Heart left ventricle (tissue), 16 donors: ENCODE measurements at regions not wholly inside any gene's neighbourhood (a gene's known extent, or its start where the extent isn't known, plus 50 kb on each side); places are given as distances from the start of the nearest gene placed in this dataset.

ENCODE experiments used
- ATAC-seq, 4 donors: fragments of 200-7000 bp; cut with Tn5 transposase; one replicate each; pipeline ENCODE4 v1.9.1; 2020 to 2022; ENCODE audit warnings: moderate library complexity in 4 of 4, mild to moderate bottlenecking in 3 of 4, moderate number of reproducible peaks in 1 of 4
- DNase-seq, 5 donors: peaks; one replicate each; pipeline ENCODE4 v3.0.0-alpha.2; 2020
- H3K27ac ChIP-seq, 12 donors: fragments of 200-600 bp; sonication (generic) in 4 of 12; one replicate each; pipeline versions ENCODE4 v1.5.0 to v1.8.0; 2016 to 2022; ENCODE audit warnings: mild to moderate bottlenecking in 2 of 12
- H3K27me3 ChIP-seq, 9 donors: fragments of 200-600 bp; sonication (generic) in 2 of 9; one replicate each; pipeline versions ENCODE4 v1.5.1 to v1.8.0; 2016 to 2022; ENCODE audit warnings: mild to moderate bottlenecking in 3 of 9
- H3K36me3 ChIP-seq, 9 donors: fragments of 200-600 bp; sonication (generic) in 2 of 9; one replicate each; pipeline versions ENCODE4 v1.5.0 to v1.8.0; 2018 to 2022; ENCODE audit warnings: mild to moderate bottlenecking in 2 of 9
- H3K4me1 ChIP-seq, 12 donors: fragments of 200-600 bp; sonication (generic) in 4 of 12; one replicate each; pipeline versions ENCODE4 v1.5.0 to v1.8.0; 2016 to 2022; ENCODE audit warnings: mild to moderate bottlenecking in 3 of 12
- H3K4me3 ChIP-seq, 12 donors: fragments of 200-600 bp; sonication (generic) in 4 of 12; one replicate each; pipeline versions ENCODE4 v1.5.0 to v1.8.0; 2017 to 2022; ENCODE audit warnings: mild to moderate bottlenecking in 9 of 12, moderate library complexity in 4 of 12
- H3K9me3 ChIP-seq, 12 donors: fragments of 200-600 bp; sonication (generic) in 4 of 12; one replicate each; pipeline versions ENCODE4 v1.5.0 to v1.8.0; 2016 to 2022; ENCODE audit warnings: mild to moderate bottlenecking in 1 of 12
- CTCF ChIP-seq, 12 donors: fragments of 200-600 bp; sonication (generic) in 4 of 12; IDR thresholded peaks; one replicate each; pipeline versions ENCODE4 v1.5.0 to v1.8.0; 2018 to 2022; ENCODE audit warnings: antibody characterized with exemption in 12 of 12, mild to moderate bottlenecking in 5 of 12
- POLR2A ChIP-seq, 2 donors: fragments of 450-650 bp; IDR thresholded peaks; one replicate each; pipeline ENCODE4 v1.6.1; 2017; ENCODE audit warnings: antibody characterized with exemption in 2 of 2, mild to moderate bottlenecking in 2 of 2, moderate library complexity in 2 of 2
- WGBS, 4 donors: extraction: QIAGEN DNeasy Blood & Tissue Kit in 2 of 4; methylation state at CpG; one replicate each; pipeline versions ENCODE4 v1.1.5 to v1.1.7; 2013 to 2018; 5-methylcytosine and 5-hydroxymethylcytosine counted together
- intact Hi-C, 10 donors: fragments of 100-400 bp; cut with DNase I; formaldehyde crosslinking; loops; one replicate each; pipeline versions ENCODE4 v1.11.1 to v1.14.2; 2022
- donor health status: ischemic (EF 13 %, LVEDD 7.1; RV severe dilation, severe dysfunction).
- donor health status: healthy with polysubstance abuse.
- donor health status: DM: no; HTN: yes; CAD: no.
- donor health status: DM: no; HTN: no; CAD: no.
- donor health status: ischemic (EF 25% LVEDD 6.9; RV normal size, moderate dysfunction).
- donor health status: ischemic (EF 25% LVEDD 5.7; RV mildly dilated, moderate dysfunction).
- donor health status: healthy.
- donor health status: DM: yes; HTN: yes; CAD: no.
- donor health status: ischemic (EF 35%, LVEDD 5.7; RV mildly dilated, moderate dysfunction).
- donor health status: nonischemic (EF 11% LVEDD 7.7; RV severe dilation, severe dysfunction).
- donor health status: DM: yes; HTN: yes; CAD: no.
- donor health status: PGD.
- donor health status: ischemic (EF 29% LVEDD 5.4; RV normal size, mild dysfunction).
- donor health status: nonischemic (EF 23%, LVEDD 6.1; RV moderate dilation, normal function).

DNA sequence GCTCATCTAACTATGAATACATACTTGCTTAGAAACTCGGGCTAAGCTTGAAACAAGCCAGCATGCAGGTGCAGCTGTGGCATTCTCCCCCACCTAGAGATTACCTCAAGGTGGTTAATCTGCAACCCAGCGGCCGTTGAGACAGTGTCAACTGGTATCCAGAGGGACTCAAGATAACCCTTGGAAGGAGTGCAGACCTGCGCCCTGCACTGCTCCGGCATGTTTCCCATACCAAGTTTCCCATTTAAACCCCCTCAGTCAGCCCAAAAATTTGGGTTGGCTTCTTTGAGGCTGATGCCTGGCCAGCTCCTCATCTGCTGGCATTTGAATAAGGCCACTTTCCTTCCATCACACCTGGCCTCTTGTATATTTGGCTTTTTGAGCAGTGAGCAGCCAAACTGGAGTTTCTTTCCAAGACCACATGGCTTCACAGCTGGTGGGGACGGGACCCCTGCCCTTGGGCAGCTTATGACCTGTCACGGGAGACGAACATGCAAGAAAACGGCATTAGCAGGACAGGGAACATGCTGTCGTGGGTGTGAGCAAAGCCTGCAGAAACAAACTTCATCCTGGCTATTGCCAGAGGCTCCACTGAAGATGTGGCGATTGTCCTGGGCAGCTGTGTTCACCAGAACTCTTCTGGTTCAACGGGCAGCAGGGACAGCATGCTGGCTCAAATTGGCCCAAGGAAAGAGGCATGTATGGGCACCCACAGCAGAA, 98.2 kb downstream of the PLXNA1 start:
- peak in 1 of 5 donors; percentile 17 for DNase-seq
- H3K36me3 ChIP-seq = no peaks in the 10 kb centered on the region

GRCh38 chr3:127082066-127082465, 99.2 kb downstream of the PLXNA1 start:
- H3K36me3 ChIP-seq = no peaks in the 10 kb centered on the region
- H3K27ac ChIP-seq = no peak overlapping the region
- H3K9me3 ChIP-seq = no peaks in the 10 kb centered on the region
- WGBS, 4 donors = 87 to 90% (median 88%) methylated on average over 7 of the region's 7 CpGs
- H3K27me3 ChIP-seq = no peaks in the 10 kb centered on the region
- TF ChIP-seq CTCF (IDR thresholded peaks at IDR 0.05) (no peak), POLR2A (IDR thresholded peaks at IDR 0.05) (no peak)
- no peak for DNase-seq
- intact Hi-C loops = no loop called here
- H3K4me3 ChIP-seq = no peak overlapping the region
- ATAC-seq = no peak
- H3K4me1 ChIP-seq = no peaks in the 10 kb centered on the region

More for the DNA sequence above, 98.2 kb downstream of the PLXNA1 start:
- H3K27ac ChIP-seq = no peak overlapping the region
- no peaks in the 10 kb centered on the region for H3K27me3 ChIP-seq
- no peaks in the 10 kb centered on the region for H3K9me3 ChIP-seq
- intact Hi-C loops = no loop called here
- TF ChIP-seq CTCF (IDR thresholded peaks at IDR 0.05) = no peak
- TF ChIP-seq POLR2A (IDR thresholded peaks at IDR 0.05) = no peak
- no peak for ATAC-seq
- H3K4me3 ChIP-seq = no peak overlapping the region
- no peaks in the 10 kb centered on the region for H3K4me1 ChIP-seq
- WGBS, 4 donors = 77 to 88% (median 82%) methylated on average over 12 of the region's 12 CpGs

GRCh38 chr3:127083778-127084397, 101.0 kb downstream of the PLXNA1 start:
- Histone ChIP-seq H3K9me3 (no peaks in the 10 kb centered on the region), H3K36me3 (no peaks in the 10 kb centered on the region), H3K27ac (no peak overlapping the region), H3K4me3 (no peak overlapping the region), H3K4me1 (no peaks in the 10 kb centered on the region), H3K27me3 (no peaks in the 10 kb centered on the region)
- intact Hi-C loops = no loop called here
- peak in 1 of 5 donors; percentile 51 for DNase-seq
- TF ChIP-seq POLR2A (IDR thresholded peaks at IDR 0.05) (no peak), CTCF (IDR thresholded peaks at IDR 0.05) (no peak)
- ATAC-seq = no peak
- WGBS, 4 donors = 64 to 73% (median 66%) methylated on average over 12 of the region's 12 CpGs

- ATAC-seq (no peak), DNase-seq (peak in 1 of 5 donors; percentile 38)
- no peak overlapping the region for H3K4me3 ChIP-seq
- no peaks in the 10 kb centered on the region for H3K36me3 ChIP-seq
- H3K9me3 ChIP-seq = no peaks in the 10 kb centered on the region
- H3K27ac ChIP-seq = no peak overlapping the region
- TF ChIP-seq POLR2A (IDR thresholded peaks at IDR 0.05) = no peak
- TF ChIP-seq CTCF (IDR thresholded peaks at IDR 0.05) = no peak
- no peaks in the 10 kb centered on the region for H3K27me3 ChIP-seq
- intact Hi-C loops = no loop called here
- peaks cover 0 to 5% (median 0%) of the 10 kb centered on the region in 12 donors for H3K4me1 ChIP-seq
- 73 to 83% (median 81%) methylated on average over 4 to 10 of the region's 10 CpGs for WGBS, 4 donors
Observed at GRCh38 chr3:127084401-127084990, 101.6 kb downstream of the PLXNA1 start.
